ENCODE measurements at regions not wholly inside any gene's neighbourhood (a gene's known extent, or its start where the extent isn't known, plus 50 kb on each side); places are given as distances from the start of the nearest gene placed in this dataset.

DNA sequence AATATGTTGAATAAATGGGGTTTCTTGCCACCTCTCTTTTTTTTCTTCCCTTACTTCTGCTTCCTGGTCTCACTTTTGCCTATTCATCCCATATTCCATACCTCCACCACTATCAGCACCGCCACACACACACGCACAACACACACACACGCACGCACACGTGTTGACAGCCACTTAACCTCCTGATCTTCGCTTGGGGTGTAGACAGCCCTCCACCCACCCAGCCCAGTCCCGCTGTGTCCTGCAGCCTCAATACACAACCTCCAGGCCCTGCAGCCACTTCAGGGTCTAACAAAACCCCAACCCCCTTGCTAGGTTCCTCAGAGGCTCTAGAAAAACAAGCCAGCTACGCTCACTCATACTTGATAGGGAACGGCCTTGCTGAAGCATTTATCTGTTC, 72.3 kb downstream of the LINC00237 start:
- no peak for DNase-seq

DNA sequence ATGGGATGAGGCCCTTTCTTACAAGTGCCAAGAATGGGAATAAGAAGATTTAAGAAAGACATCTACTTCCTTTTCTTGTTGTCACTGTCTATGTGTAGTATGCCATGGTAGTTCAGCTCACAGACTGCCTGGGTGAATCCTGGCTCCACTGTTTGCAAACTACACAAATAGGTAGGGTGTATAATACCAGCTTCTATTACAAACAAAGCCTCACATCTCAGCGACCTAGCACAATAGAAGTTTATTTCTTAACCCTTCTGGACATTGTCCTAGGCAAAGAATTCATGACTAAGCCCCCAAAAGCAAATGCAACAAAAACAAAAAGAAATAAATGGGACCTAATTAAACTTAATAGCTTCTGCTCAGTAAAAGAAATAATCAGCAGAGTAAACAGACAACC, 74.5 kb downstream of the LINC00237 start:
- DNase-seq = no peak

GRCh38 chr20:21029341-21029740, 76.8 kb downstream of the LINC00237 start:
- DNase-seq = no peak

- DNase-seq = peak; percentile 30
Measured at GRCh38 chr20:21028921-21029320, 77.2 kb downstream of the LINC00237 start.

DNA sequence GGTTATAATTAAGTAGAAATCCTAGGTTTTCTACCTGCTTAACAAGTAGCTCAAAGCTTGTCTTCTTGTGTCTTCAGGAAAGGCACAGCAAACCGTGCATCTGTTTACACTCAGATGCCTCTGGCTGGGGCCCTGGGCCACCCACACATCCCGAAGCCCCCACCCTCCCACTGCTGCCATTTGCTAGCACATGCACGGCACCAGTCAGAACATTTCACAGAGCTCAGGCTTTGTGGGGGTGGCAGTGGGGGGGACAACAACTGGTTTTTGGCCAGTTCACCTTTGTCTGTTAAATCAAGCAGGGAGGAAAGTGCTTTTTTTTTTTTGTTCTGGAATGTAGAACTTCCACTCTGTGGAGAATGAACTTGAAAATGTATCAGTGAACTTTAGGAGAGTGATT, 77.7 kb downstream of the LINC00237 start:
- DNase-seq = peak; percentile 42

GRCh38 chr20:21027569-21027968, 78.6 kb downstream of the LINC00237 start:
- no peak for DNase-seq

DNA sequence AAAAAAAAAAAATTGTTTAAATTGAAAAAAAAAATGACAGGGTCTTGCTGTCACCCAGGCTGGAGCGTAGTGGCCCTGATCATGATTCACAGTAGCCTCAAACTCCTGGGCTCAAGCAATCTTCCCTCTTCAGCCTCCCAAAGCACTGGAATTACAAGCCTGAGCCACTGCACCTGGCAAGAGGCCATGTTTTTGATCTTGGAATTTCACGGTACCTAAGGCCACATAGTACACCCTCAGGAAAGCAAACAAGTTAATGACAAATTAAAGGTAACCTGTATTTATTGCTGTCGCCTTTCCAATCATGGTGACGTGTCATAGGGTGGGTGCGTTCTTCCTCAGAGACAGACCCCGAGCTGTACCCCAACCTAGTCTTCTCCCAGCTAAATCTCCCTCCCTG, 79.2 kb downstream of the LINC00237 start:
- DNase-seq = no peak

- DNase-seq = no peak
Measured at GRCh38 chr20:21024420-21024819, 81.7 kb downstream of the LINC00237 start.

- DNase-seq = no peak
Measured at GRCh38 chr20:21022925-21023324, 83.2 kb downstream of the LINC00237 start.

GRCh38 chr20:21021472-21021790, 84.7 kb downstream of the LINC00237 start:
- no peak for DNase-seq

GRCh38 chr20:21020659-21021471, 85.3 kb downstream of the LINC00237 start:
- peak; percentile 13 for DNase-seq

DNA sequence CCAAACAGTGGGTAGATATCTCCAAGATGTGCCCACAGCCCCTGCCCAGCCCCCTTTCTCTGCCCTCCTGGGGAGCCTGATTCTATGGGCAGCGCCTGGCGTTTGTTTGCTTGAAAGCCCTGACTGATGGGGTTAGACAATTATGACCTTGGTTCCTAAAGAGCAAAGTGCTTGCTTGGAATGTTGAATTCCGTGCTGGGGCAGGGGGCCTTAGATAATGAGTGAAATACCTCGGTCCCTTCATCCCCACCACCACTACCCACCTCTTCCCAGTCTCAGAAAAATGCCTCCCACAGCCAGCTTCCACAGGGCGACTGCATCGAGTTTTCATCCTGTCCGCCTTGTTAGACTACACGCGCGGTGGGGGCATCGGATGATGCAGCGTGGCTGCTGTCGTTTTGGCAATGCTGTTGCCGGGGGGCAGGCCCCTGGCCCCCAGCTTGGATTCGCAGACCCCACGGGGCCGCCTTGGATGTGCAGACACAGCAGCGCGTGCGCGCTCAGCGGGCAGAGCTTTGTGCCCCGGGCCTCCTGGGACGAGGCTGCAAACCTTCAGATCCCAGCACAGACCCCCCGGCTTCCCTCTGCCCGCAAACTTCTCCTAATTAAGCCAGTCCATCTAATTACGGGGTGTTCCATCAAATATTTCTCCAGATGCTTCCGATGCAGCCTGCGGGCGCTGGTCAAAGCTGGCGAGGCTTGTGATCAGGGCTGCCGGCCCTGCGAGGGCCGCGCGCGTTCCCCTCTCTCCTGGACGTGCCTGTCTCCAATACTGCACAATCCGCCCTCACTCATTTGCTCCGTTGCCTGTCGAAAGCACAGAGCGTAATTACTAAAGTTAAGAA, 86.1 kb downstream of the LINC00237 start:
- peak; percentile 59 for DNase-seq

GRCh38 chr20:21019468-21019813, 86.7 kb downstream of the LINC00237 start:
- DNase-seq = no peak

DNA sequence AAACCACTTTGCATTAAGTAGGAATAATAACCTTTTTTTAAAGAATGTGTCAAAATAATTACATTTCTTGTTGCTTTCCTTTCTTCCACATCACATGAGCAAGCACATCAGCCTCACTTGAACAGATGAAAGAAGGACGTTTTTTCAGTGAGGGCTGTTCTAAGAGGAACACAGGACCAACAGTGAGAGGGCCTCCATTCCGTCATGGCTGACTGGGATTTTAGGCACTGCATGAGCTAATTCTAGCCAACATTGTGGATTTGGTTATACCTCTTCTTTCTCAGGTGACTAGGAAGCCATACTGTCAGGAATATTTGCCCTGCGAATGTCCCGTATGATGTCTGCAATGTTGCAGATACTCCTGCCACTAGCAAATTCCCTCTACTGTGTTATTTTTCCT, 87.6 kb downstream of the LINC00237 start:
- no peak for DNase-seq

DNA sequence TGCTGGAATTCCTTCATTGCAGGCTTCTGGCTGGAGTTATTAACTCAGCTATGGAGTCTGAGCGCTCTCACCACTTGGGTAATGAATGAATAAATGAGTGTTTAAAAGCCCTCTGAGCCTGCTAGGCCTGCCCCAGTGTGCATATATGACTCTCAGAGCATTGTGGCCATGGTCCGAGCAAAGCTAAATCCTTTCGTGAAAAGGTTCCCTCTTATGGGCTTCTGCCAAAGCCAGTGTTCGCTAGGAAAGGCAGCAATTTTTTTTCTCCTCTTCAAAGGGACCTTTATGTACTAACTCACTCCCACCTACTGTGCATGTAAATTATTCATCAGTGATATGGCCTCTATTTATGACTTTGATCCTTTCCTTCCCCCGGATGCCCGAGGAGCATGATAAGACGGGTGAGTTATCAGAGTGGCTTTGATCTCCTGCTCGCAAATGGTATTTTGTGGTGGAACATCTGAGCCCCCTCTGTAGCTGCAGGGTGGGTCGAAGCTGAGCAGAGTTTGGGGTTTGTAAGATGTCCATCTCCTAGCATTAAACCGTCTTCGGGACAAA, 88.6 kb downstream of the LINC00237 start:
- no peak for DNase-seq

- no peak for DNase-seq
Measured at GRCh38 chr20:21016751-21017150, 89.4 kb downstream of the LINC00237 start.

GRCh38 chr20:21014528-21014927, 91.6 kb downstream of the LINC00237 start:
- no peak for DNase-seq

GRCh38 chr20:21008951-21009350, 97.2 kb downstream of the LINC00237 start:
- DNase-seq = no peak

DNA sequence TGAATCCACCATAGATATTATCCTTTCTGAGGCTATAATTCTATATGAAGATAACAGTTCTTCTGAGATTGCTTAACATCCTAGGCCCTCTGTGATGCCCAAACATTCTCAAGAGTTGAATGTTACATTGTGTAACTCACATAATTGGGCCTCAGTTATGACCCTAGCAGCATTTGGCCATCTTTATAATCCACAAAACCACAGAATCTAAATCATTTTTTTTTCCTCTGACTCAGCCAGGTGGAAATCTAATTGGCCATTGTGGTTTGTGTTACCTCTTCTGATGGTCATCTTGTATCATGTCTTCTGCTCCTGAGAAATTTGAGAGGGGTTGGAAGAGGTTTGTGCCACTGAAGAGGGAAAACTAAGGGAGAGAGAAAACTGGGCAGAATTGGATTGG, 99.5 kb downstream of the LINC00237 start:
- DNase-seq = no peak

GRCh38 chr20:21004386-21005076, 101.6 kb downstream of the LINC00237 start:
- no peak for DNase-seq

GRCh38 chr20:21003902-21004301, 102.3 kb downstream of the LINC00237 start:
- no peak for DNase-seq

DNA sequence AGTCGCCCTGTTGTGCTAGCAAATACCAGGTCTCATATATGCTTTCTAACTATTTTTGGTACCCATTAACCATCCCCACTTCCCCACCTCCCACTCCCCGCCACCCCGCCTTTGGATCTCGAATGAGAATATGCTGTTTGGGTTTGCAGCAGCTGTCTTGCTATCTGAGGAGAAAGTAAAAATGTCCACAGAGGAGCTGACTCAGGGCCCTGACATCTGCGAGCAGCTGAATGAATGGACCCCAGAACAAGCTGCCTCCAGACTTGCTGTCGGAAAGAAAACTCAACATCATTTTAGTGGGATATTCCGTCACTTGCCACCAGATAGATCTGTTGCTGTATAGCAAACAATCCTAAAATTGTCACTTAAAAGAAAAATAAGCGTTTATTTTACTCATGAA, 103.7 kb downstream of the LINC00237 start:
- no peak for DNase-seq

DNA sequence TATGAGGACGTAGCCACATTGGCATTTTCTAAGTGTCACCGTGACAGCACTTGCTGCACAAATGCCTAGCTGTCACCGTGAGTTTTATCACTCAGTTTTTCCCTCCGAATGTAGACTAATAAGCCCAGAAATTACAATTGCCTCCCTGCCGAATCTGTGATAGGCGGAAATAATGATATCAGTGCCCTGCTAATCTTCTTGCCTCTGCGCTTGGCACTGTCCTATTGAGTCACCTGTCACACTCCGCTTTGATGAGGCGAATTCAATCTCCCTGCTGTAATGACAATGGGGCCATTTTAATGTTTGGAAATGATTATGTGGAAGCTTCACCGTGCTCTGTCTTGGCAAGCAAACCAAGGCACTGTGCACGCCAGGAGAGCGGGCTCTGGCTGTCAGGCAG, 112.8 kb downstream of the LINC00237 start:
- no peak for DNase-seq

Measured in right kidney (tissue), 1 donor.